H1 (cell line): ENCODE measurements at regions not wholly inside any gene's neighbourhood (a gene's known extent, or its start where the extent isn't known, plus 50 kb on each side); places are given as distances from the start of the nearest gene placed in this dataset.

Source experiments
- CTCF ChIA-PET: fragments of 300-600 bp; sonication (Branson Sonifier 250); formaldehyde crosslinking; loops from one replicate; lab custom pipeline; 2021; ENCODE audit not compliant: partially characterized antibody; lab: Charles Lee
- POLR2A ChIA-PET: fragments of 300-600 bp; sonication (Branson Sonifier 250); formaldehyde crosslinking; loops from one replicate; lab custom pipeline; 2021; ENCODE audit warnings: inconsistent platforms; ENCODE audit not compliant: partially characterized antibody; lab: Charles Lee
- DNase-seq, 2 experiments: peaks; one replicate each; pipeline versions ENCODE4 v3.0.0 to v3.0.0-alpha.2; 2010 to 2022; ENCODE audit warnings: low spot score in 2 of 2, low read depth in 1 of 2, mixed read lengths in 1 of 2
- FAIRE-seq: peaks from 2 replicates; lab custom pipeline; 2011; peaks lifted over from hg19 to GRCh38; lab: Jason Lieb, UNC
- H2AFZ ChIP-seq: 2 replicates; pipeline ENCODE4 v1.8.1; 2012; ENCODE audit warnings: low read length, inconsistent platforms
- H2AK5ac ChIP-seq: 2 replicates; pipeline ENCODE4 v1.6.1; 2013; ENCODE audit warnings: low read depth, low read length
- H2BK120ac ChIP-seq: replicated peaks from 2 replicates; pipeline ENCODE3; 2013; ENCODE audit warnings: low read depth, low read length, inconsistent platforms
- H2BK12ac ChIP-seq: 2 replicates; pipeline ENCODE4 v1.6.1; 2013; ENCODE audit warnings: low read depth, low read length
- H2BK15ac ChIP-seq: 2 replicates; pipeline ENCODE4 v1.6.1; 2013; ENCODE audit warnings: low read length
- H2BK20ac ChIP-seq: 2 replicates; pipeline ENCODE4 v1.6.1; 2013; ENCODE audit warnings: low read length
- H2BK5ac ChIP-seq: 2 replicates; pipeline ENCODE4 v1.6.1; 2013; ENCODE audit warnings: low read depth, low read length
- H3K14ac ChIP-seq: 2 replicates; pipeline ENCODE4 v1.6.1; 2013; ENCODE audit warnings: inconsistent platforms; ENCODE audit not compliant: insufficient read length
- H3K18ac ChIP-seq: 2 replicates; pipeline ENCODE4 v1.6.1; 2013; ENCODE audit warnings: low read length; ENCODE audit errors: extremely low read depth
- H3K23ac ChIP-seq: 2 replicates; pipeline ENCODE4 v1.6.1; 2013; ENCODE audit warnings: inconsistent platforms; ENCODE audit not compliant: insufficient read length
- H3K23me2 ChIP-seq: 2 replicates; pipeline ENCODE4 v1.6.1; 2013; ENCODE audit warnings: low read depth, low read length
- H3K27ac ChIP-seq: 2 replicates; pipeline ENCODE4 v1.6.1; 2011; ENCODE audit warnings: low read depth, low read length, inconsistent platforms
- H3K27me3 ChIP-seq, 4 experiments: replicated peaks in 1 of 4; 1 replicate in 1 of 4; 2 replicates in 3 of 4; pipeline versions ENCODE4 v1.6.1 to v1.8.1; 2011 to 2013; ENCODE audit warnings: low read length in 3 of 4, mild to moderate bottlenecking in 3 of 4, inconsistent platforms in 2 of 4, mixed read lengths in 2 of 4, moderate library complexity in 1 of 4; ENCODE audit not compliant: control insufficient read depth in 3 of 4, insufficient read depth in 3 of 4; ENCODE audit errors: extremely low read depth in 1 of 4
- H3K36me3 ChIP-seq, 4 experiments: 2 replicates each; pipeline versions ENCODE4 v1.6.1 to v1.8.1; 2011 to 2013; ENCODE audit warnings: mild to moderate bottlenecking in 4 of 4, low read length in 3 of 4, moderate library complexity in 2 of 4, control low read depth in 1 of 4, inconsistent platforms in 1 of 4; ENCODE audit not compliant: insufficient read depth in 4 of 4, control insufficient read depth in 2 of 4
- H3K4ac ChIP-seq: replicated peaks from 2 replicates; pipeline ENCODE3; 2013; ENCODE audit warnings: low read length, low read depth, mixed read lengths, inconsistent platforms; ENCODE audit not compliant: insufficient read length
- H3K4me1 ChIP-seq, 4 experiments: replicated peaks in 1 of 4; 1 replicate in 1 of 4; 2 replicates in 3 of 4; pipeline versions ENCODE4 v1.6.1 to v1.8.1; 2011 to 2013; ENCODE audit warnings: low read length in 3 of 4, inconsistent platforms in 2 of 4, mixed read lengths in 1 of 4; ENCODE audit not compliant: insufficient read depth in 4 of 4, control insufficient read depth in 3 of 4
- H3K4me2 ChIP-seq, 2 experiments: 2 replicates each; pipeline versions ENCODE4 v1.6.1 to v1.8.1; 2011 to 2013; ENCODE audit warnings: low read depth in 2 of 2, low read length in 2 of 2, control low read depth in 1 of 2, inconsistent platforms in 1 of 2, mild to moderate bottlenecking in 1 of 2; ENCODE audit not compliant: insufficient read depth in 1 of 2
- H3K4me3 ChIP-seq, 4 experiments: fragments of 200-600, 300-600 bp in 1 of 4; sonication (generic), shearing (Covaris generic), sonication (Bioruptor Twin) in 1 of 4; 2 replicates each; pipeline versions ENCODE4 v1.5.1 to v1.8.1; 2011 to 2016; ENCODE audit warnings: low read length in 4 of 4, low read depth in 3 of 4, control low read depth in 2 of 4, inconsistent platforms in 2 of 4, mild to moderate bottlenecking in 2 of 4, mixed read lengths in 1 of 4, moderate library complexity in 1 of 4; ENCODE audit not compliant: insufficient read depth in 2 of 4; ENCODE audit errors: extremely low read depth in 1 of 4
- H3K56ac ChIP-seq: replicated peaks from 2 replicates; pipeline ENCODE3; 2013; ENCODE audit warnings: low read depth, mild to moderate bottlenecking, mixed read lengths, low read length, inconsistent platforms; ENCODE audit not compliant: insufficient read length
- H3K79me1 ChIP-seq: 2 replicates; pipeline ENCODE4 v1.6.1; 2013; ENCODE audit warnings: low read depth, low read length, control low read depth
- H3K79me2 ChIP-seq, 2 experiments: 2 replicates each; pipeline versions ENCODE4 v1.6.1 to v1.8.1; 2012 to 2013; ENCODE audit warnings: low read length in 2 of 2, mild to moderate bottlenecking in 2 of 2, inconsistent platforms in 1 of 2; ENCODE audit not compliant: insufficient read depth in 2 of 2, control insufficient read depth in 1 of 2
- H3K9ac ChIP-seq, 4 experiments: replicated peaks in 1 of 4; 1 replicate in 1 of 4; 2 replicates in 3 of 4; pipeline versions ENCODE4 v1.6.1 to v1.8.1; 2011 to 2013; ENCODE audit warnings: low read depth in 3 of 4, low read length in 3 of 4, control low read depth in 2 of 4, mild to moderate bottlenecking in 2 of 4, moderate library complexity in 2 of 4, inconsistent platforms in 1 of 4; ENCODE audit errors: extremely low read depth in 1 of 4
- H3K9me3 ChIP-seq, 2 experiments: 2 replicates each; pipeline versions ENCODE4 v1.6.1 to v1.8.1; 2012 to 2013; ENCODE audit warnings: mild to moderate bottlenecking in 2 of 2, moderate library complexity in 2 of 2, control low read depth in 1 of 2, inconsistent platforms in 1 of 2, low read depth in 1 of 2, low read length in 1 of 2, mixed read lengths in 1 of 2; ENCODE audit not compliant: insufficient read depth in 2 of 2
- H4K20me1 ChIP-seq, 2 experiments: replicated peaks in 1 of 2; 2 replicates each; pipeline versions ENCODE3 to v1.8.1; 2011 to 2013; ENCODE audit warnings: inconsistent platforms in 2 of 2, low read length in 2 of 2, mild to moderate bottlenecking in 1 of 2; ENCODE audit not compliant: insufficient read depth in 2 of 2, control insufficient read depth in 1 of 2
- H4K5ac ChIP-seq: 2 replicates; pipeline ENCODE4 v1.6.1; 2013; ENCODE audit warnings: low read length, low read depth, mixed read lengths, inconsistent platforms; ENCODE audit not compliant: insufficient read length
- H4K8ac ChIP-seq: 2 replicates; pipeline ENCODE4 v1.8.0; 2013; ENCODE audit warnings: mild to moderate bottlenecking, moderate library complexity, low read length, inconsistent platforms; ENCODE audit not compliant: insufficient read depth; ENCODE audit errors: extremely low read depth
- H4K91ac ChIP-seq: replicated peaks from 2 replicates; pipeline ENCODE3; 2013; ENCODE audit warnings: low read length, mixed read lengths, inconsistent platforms; ENCODE audit not compliant: insufficient read length
- BACH1 ChIP-seq: IDR thresholded peaks from 2 replicates; pipeline ENCODE4 v1.6.1; 2012; ENCODE audit warnings: low read length, improper control_type of control experiment
- CBX5 ChIP-seq: fragments of 300-800, 300-1000 bp; sonication (generic); IDR thresholded peaks from 2 replicates; pipeline ENCODE4 v1.7.1; 2016; ENCODE audit warnings: antibody characterized with exemption, low read length, low read depth
- CHD2 ChIP-seq: IDR thresholded peaks from 2 replicates; pipeline ENCODE4 v1.6.1; 2012; ENCODE audit warnings: low read length, improper control_type of control experiment
- RFX5 ChIP-seq: IDR thresholded peaks from 2 replicates; pipeline ENCODE4 v1.6.1; 2011; ENCODE audit warnings: low read depth, low read length, improper control_type of control experiment, borderline replicate concordance
- SAP30 ChIP-seq: fragments of 300-600 bp; sonication (generic); IDR thresholded peaks from 2 replicates; pipeline ENCODE4 v1.7.1; 2012; ENCODE audit warnings: low read length, moderate library complexity, mild to moderate bottlenecking, inconsistent platforms; ENCODE audit not compliant: insufficient read depth, insufficient replicate concordance
- SP4 ChIP-seq: IDR thresholded peaks from 2 replicates; pipeline ENCODE4 v1.6.1; 2012; ENCODE audit warnings: low read length, inconsistent platforms
- TAF7 ChIP-seq: optimal IDR thresholded peaks from 2 replicates; pipeline ENCODE3; 2011; ENCODE audit warnings: low read depth, mild to moderate bottlenecking, inconsistent platforms, low read length, moderate library complexity, borderline replicate concordance
- WGBS, 2 experiments: shearing (Covaris generic) in 1 of 2; methylation state at CpG; one replicate each; pipeline versions ENCODE4 v1.1.6 to v1.1.7; 2013 to 2015; ENCODE audit warnings: low lambda C conversion rate in 2 of 2, mixed read lengths in 2 of 2, inconsistent platforms in 1 of 2, low coverage in 1 of 2, missing lambda C conversion rate in 1 of 2; ENCODE audit not compliant: insufficient replicate concordance in 2 of 2, insufficient coverage in 1 of 2, insufficient read length in 1 of 2; ENCODE audit errors: extremely low coverage in 1 of 2, missing lambda C conversion rate in 1 of 2; 5-methylcytosine and 5-hydroxymethylcytosine counted together

- TF ChIP-seq RFX5: no peak
Measured at GRCh38 chr21:18488252-18488651, 84.7 kb upstream of the TMPRSS15 start (continued).

GRCh38 chr21:18493422-18493821, 89.8 kb upstream of the TMPRSS15 start:
- CTCF ChIA-PET: no interaction called here
- no peak overlapping the region for H3K4me2 ChIP-seq
- no peak for TF ChIP-seq SAP30
- no peak for TF ChIP-seq SP4
- TF ChIP-seq BACH1: no peak
- no peak for TF ChIP-seq CHD2
- no peak for TF ChIP-seq TAF7
- no peak for TF ChIP-seq CBX5

More at GRCh38 chr21:18493422-18493821, 89.8 kb upstream of the TMPRSS15 start:
- H3K23ac ChIP-seq: no peak overlapping the region
- H3K4ac ChIP-seq: no peak overlapping the region
- FAIRE-seq (no peak), DNase-seq (no peak)
- no peak overlapping the region for H3K56ac ChIP-seq
- no peaks in the 10 kb centered on the region for H3K79me2 ChIP-seq
- no peak overlapping the region for H3K27ac ChIP-seq
- H2BK20ac ChIP-seq: no peak overlapping the region
- H3K79me1 ChIP-seq: no peaks in the 10 kb centered on the region
- H4K20me1 ChIP-seq: no peaks in the 10 kb centered on the region
- H4K5ac ChIP-seq: no peak overlapping the region
- H3K4me3 ChIP-seq: no peak overlapping the region
- H3K23me2 ChIP-seq: no peaks in the 10 kb centered on the region
- no peaks in the 10 kb centered on the region for H3K36me3 ChIP-seq
- no peak overlapping the region for H2BK15ac ChIP-seq
- no peak overlapping the region for H3K18ac ChIP-seq
- H2BK120ac ChIP-seq: no peak overlapping the region
- no peak overlapping the region for H3K9ac ChIP-seq
- peaks cover 0 to 3% (median 0%) of the 10 kb centered on the region in 4 experiments; a peak in 2 of 7 replicates for H3K4me1 ChIP-seq
- H2AK5ac ChIP-seq: no peak overlapping the region
- POLR2A ChIA-PET: no interaction called here
- no peak overlapping the region for H2AFZ ChIP-seq
- H3K9me3 ChIP-seq: no peaks in the 10 kb centered on the region; a peak in 1 of 4 replicates
- 84% methylated on average over 8 of the region's 8 CpGs; no CpG with 5 or more reads in 1 of the 2 experiments for WGBS, 2 experiments
- no peak overlapping the region for H4K91ac ChIP-seq
- no peak overlapping the region for H2BK5ac ChIP-seq
- no peak overlapping the region for H4K8ac ChIP-seq
- no peak overlapping the region for H2BK12ac ChIP-seq
- no peak overlapping the region for H3K14ac ChIP-seq
- H3K27me3 ChIP-seq: no peaks in the 10 kb centered on the region
